HPDE6-E6E7 (cell line): ENCODE measurements at regions not wholly inside any gene's neighbourhood (a gene's known extent, or its start where the extent isn't known, plus 50 kb on each side); places are given as distances from the start of the nearest gene placed in this dataset.

ENCODE experiments used
- DNase-seq: peaks from one replicate; pipeline ENCODE4 v3.0.0; 2011; ENCODE audit warnings: missing footprints; ENCODE audit errors: extremely low spot score

DNA sequence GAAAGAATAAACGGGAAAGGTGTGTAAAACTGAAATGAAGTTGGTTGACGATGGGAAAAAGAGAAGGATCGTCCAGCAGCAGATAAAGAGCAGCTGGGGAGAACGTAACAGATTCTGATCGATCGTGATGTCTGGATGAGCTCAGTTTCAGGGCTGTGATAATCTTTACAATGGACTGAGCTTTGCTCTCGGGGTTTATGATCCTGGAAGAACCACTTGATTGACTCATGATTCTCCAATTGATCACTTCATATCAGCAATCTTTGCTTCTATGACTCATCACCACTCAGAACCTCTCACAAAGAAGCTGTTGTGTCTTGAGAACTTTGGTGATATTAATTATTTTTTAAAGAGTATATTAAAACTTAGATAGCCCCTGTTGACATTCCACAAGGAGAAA lies 690.7 kb downstream of the TUSC7 start:
- no peak for DNase-seq

DNA sequence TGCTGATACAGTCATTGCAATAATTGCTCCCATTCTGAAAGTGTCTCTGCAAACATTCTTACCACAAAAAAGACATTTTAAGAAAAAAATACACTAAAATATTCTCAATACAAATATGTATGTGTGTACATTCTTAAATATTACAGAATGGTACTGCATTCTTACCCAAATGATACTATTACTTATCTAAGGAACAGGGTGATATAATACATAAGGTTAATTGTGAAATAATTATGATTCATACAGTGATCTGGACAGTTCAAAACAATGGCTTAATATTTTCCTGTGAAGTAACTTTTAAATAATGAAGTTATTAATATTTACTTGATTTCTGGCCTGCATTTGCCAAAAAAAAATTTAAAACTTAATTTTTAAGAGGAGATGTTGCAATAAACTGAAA lies 694.6 kb downstream of the TUSC7 start:
- DNase-seq = no peak

DNA sequence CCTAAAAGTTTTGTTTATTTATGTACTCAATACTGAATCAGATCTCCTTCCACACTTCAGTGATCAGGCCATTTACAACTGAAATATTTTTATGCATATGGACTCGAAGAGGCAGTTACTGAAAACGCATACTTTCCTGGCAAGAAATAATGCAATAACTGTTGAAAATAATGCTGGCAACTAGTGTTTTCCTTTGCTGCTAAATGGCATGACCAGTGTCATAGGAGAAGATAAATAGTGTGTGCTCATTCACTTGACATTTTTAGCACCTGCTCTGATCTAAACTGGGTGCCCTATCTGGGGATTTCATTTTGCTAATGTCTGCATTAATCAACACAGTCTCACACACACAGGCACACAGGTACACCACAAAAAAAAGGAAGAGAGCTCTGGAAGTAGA lies 695.2 kb downstream of the TUSC7 start:
- no peak for DNase-seq

- DNase-seq = no peak
These were observed 695.8 kb downstream of the TUSC7 start for GRCh38 chr3:117405359-117405758.

DNA sequence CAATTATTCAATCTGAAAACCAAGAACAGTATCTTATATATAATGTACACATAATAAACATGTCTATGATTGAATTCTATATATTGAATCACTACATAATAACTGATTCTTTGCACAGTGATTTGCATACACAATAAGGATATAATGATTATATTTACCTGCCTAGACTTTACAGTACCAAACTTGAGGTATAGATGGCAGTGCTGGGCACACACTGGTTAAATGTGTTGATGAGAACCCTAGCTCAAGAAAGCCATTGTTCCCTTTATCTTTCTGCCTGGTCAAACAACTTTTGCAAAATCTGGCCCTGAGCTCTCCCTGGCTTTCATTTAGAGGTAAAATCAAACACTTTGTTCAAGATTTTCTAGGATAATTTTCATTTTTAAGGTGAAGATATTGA lies 697.7 kb downstream of the TUSC7 start:
- DNase-seq = peak; percentile 15

GRCh38 chr3:117408811-117409210 lies 699.2 kb downstream of the TUSC7 start:
- DNase-seq = no peak

- no peak for DNase-seq
These were observed 699.7 kb downstream of the TUSC7 start for GRCh38 chr3:117409256-117409655.

- DNase-seq = no peak
These were observed 700.3 kb downstream of the TUSC7 start for GRCh38 chr3:117409701-117410459.

DNA sequence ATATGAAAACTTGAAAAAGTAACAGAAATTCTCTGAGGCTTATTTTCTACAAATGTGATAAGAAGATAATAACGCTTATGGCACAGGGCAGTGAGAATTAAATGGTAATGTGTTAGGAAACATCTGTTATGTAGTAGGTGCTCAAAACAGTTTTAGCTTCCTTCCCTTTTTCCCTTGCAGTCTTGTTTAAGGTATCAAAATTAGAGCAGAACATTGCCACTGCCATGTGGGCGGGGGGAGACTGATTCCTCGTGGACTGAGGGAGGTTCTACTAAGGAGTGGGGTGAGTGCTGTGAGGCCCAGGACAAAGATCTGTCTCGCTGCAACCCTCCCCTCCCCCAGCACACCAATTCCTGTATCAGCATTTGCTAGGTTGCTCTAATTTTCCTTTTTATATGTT lies 702.4 kb downstream of the TUSC7 start:
- no peak for DNase-seq

GRCh38 chr3:117417411-117417810 lies 707.8 kb downstream of the TUSC7 start:
- no peak for DNase-seq

GRCh38 chr3:117427081-117427480 lies 717.5 kb downstream of the TUSC7 start:
- DNase-seq = no peak

GRCh38 chr3:117433427-117433826 lies 723.8 kb downstream of the TUSC7 start:
- DNase-seq = no peak

DNA sequence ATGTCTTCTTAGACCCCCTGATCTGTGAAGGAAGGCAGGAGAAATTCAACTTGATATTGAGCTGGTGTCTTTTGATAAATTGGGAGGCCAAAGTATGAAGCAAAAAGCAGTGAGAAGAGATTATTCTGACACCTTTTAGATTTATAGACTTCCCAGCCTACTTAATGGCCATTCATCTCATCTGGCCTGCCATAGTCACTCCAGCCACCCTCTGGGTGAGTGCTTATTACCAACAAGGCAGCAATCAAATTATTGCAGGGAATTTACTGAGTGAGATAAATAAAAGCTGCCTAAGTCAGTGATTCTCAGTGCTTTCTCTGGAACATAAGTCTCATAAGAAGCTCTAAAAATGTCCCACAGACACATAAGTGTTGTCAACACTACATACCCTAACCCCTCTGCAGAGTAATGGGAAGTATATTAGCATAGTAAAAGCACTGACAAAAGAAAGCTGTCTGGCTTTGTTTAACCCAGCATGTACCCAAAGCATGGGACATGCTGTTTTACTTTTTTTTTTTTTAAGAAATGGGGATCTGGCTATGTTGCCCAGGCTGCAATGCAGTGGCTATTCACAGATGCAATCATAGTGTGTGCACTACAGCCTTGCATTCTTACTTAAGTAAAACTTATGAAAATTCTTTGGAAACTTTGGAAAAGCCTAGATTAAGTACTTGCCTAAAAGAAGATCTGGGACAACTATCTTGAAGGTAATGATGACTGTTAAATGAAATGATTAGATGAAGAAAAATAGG lies 725.3 kb downstream of the TUSC7 start:
- no peak for DNase-seq

- DNase-seq = no peak
These were observed 725.9 kb downstream of the TUSC7 start for GRCh38 chr3:117435506-117435905.

- peak; percentile 2 for DNase-seq
These were observed 730.2 kb downstream of the TUSC7 start for GRCh38 chr3:117439812-117440211.

- DNase-seq = no peak
These were observed 732.3 kb downstream of the TUSC7 start for GRCh38 chr3:117441851-117442250.

GRCh38 chr3:117442566-117442965 lies 733.0 kb downstream of the TUSC7 start:
- no peak for DNase-seq

DNA sequence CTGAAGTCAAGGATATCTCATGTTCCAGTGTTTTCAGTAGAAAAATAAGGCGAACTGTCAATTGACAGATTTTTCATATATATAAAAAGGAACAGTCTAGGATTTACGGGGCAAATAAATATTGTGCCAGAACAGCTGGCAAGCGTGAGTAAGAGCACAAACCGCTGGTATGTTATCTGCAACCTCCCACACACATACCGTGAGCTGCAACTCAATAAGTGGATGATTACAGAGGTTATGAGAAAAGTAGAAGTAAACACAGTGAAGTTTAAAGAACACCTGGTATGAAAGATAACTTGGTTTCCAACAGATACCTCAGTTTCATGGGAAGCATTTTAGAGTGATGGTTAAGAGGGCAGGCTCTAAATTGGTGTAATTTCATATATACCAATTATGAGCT lies 733.4 kb downstream of the TUSC7 start:
- peak; percentile 3 for DNase-seq

- no peak for DNase-seq
These were observed 734.6 kb downstream of the TUSC7 start for GRCh38 chr3:117444175-117444574.

DNA sequence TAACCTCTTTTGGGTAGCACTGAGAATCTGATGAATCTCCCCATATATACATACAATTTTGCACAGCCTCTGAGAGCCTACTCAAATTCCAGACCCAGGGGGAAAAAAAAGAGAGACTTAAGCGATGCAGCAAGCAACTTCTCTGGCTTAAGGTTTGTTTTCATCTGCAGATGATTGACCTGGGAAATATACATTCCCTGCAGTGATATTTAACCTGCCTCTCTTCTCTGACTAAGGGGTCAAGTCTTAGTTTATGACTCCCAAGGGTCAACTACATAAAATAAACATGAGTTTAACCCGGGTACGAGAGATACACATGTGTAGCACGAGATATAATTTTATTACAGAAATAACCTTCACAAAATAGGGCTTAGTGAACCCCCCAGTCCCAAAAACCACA lies 737.8 kb downstream of the TUSC7 start:
- DNase-seq = no peak

- DNase-seq = no peak
These were observed 740.4 kb downstream of the TUSC7 start for GRCh38 chr3:117450026-117450425.

GRCh38 chr3:117454254-117454653 lies 744.7 kb downstream of the TUSC7 start:
- DNase-seq = no peak

GRCh38 chr3:117454908-117455307 lies 745.3 kb downstream of the TUSC7 start:
- DNase-seq = no peak
